ENCODE measurements at regions not wholly inside any gene's neighbourhood (a gene's known extent, or its start where the extent isn't known, plus 50 kb on each side); places are given as distances from the start of the nearest gene placed in this dataset.
"Not testable (repeated sequence)": the region's sequence is repeated elsewhere in the genome, so short reads cannot be mapped to it uniquely, and the experiment has no call there.

DNA sequence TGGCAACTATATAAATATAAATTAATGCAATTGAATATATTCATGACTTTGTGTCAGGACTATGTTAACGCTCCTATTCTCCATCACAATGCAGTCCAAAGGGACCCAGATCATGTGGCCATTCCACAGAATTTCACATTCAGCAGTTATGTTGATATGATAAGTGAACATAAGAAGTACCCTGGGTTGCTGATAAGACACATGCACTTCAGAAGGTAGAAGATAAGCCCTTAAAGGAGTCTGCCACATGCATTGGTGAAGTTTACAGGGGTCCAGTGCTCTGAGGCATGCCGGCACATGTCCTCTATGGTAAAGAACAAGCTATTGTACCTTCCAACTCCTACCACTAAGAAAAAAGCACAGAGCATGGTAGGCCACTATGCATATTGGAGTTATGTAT is 76.4 kb downstream of the PHAX start:
- H3K9me3 ChIP-seq, result no peaks in the 10 kb centered on the region
- peaks cover 0 to 6% (median 0%) of the 10 kb centered on the region in 7 donors for H3K27me3 ChIP-seq
- H3K4me3 ChIP-seq, result no peak overlapping the region
- no peak overlapping the region for H3K27ac ChIP-seq
- WGBS, 2 donors, result 83 to 88% methylated on average over 2 of the region's 2 CpGs
- ATAC-seq (no peak), DNase-seq (no peak)
- H3K36me3 ChIP-seq, result no peaks in the 10 kb centered on the region
- H3K4me1 ChIP-seq, result peaks cover 0 to 10% (median 0%) of the 10 kb centered on the region in 9 donors
- intact Hi-C loops (cut with DNase I), result loop anchor here in 9 of 10 donors (2.0 to 10.0 kb wide), 6 partner anchors 100 to 638 kb away; partner anchors contain the start of gene LMNB1 (in 1 of the 9)
- TF ChIP-seq, protein P1, sequence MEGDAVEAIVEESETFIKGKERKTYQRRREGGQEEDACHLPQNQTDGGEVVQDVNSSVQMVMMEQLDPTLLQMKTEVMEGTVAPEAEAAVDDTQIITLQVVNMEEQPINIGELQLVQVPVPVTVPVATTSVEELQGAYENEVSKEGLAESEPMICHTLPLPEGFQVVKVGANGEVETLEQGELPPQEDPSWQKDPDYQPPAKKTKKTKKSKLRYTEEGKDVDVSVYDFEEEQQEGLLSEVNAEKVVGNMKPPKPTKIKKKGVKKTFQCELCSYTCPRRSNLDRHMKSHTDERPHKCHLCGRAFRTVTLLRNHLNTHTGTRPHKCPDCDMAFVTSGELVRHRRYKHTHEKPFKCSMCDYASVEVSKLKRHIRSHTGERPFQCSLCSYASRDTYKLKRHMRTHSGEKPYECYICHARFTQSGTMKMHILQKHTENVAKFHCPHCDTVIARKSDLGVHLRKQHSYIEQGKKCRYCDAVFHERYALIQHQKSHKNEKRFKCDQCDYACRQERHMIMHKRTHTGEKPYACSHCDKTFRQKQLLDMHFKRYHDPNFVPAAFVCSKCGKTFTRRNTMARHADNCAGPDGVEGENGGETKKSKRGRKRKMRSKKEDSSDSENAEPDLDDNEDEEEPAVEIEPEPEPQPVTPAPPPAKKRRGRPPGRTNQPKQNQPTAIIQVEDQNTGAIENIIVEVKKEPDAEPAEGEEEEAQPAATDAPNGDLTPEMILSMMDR (IDR thresholded peaks at IDR 0.05), result no peak

DNA sequence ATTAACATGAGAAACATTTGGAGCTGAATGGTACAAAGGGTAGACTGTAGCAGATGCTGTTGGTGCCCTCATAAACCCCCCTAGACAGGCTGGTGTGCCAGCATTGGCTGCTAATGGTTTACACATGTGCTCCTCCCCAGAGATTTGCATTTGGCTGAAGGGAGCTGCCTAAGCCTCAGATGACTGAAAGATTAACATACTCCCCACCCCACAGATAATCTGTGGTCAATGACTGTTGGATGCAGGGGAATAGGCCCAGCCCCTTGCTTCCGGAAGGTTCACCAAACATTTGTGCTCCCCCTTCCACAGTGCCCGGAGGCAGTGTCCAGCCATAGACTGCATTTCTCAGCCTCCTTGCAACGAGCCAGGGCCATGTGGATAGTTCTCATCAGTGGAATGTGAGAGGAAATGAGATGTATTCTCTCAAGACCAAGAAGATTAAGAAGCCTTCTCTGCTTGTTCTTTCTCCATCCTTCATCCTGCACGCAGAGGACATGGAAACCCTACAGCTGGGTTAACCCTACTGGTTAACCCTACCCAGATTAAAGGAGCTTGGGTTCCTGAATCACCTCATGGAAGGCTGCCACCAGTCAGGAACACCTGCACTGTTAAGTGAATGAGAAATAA is 79.6 kb downstream of the PHAX start:
- ATAC-seq (no peak), DNase-seq (no peak)
- 30 to 34% methylated on average over 4 of the region's 4 CpGs for WGBS, 2 donors
- TF ChIP-seq, protein P1 (IDR thresholded peaks at IDR 0.05), result no peak
- H3K9me3 ChIP-seq, result no peaks in the 10 kb centered on the region
- peaks cover 0 to 10% (median 0%) of the 10 kb centered on the region in 9 donors for H3K4me1 ChIP-seq
- no peaks in the 10 kb centered on the region for H3K36me3 ChIP-seq
- H3K27me3 ChIP-seq, result peaks cover 0 to 28% (median 5%) of the 10 kb centered on the region in 7 donors
- no peak overlapping the region for H3K4me3 ChIP-seq
- H3K27ac ChIP-seq, result no peak overlapping the region
- intact Hi-C loops (cut with DNase I), result no loop called here

- H3K36me3 ChIP-seq; H3K4me3 ChIP-seq; H3K4me1 ChIP-seq; ATAC-seq; intact Hi-C loops (cut with DNase I); H3K9me3 ChIP-seq; H3K27ac ChIP-seq; DNase-seq: not testable (repeated sequence)
- 87 to 91% methylated on average over 9 of the region's 9 CpGs for WGBS, 2 donors
- H3K27me3 ChIP-seq, result peaks cover 0 to 28% (median 5%) of the 10 kb centered on the region in 7 donors
These were observed 80.6 kb downstream of the PHAX start for GRCh38 chr5:126681314-126681713.

- Histone ChIP-seq H3K27me3 (peaks cover 0 to 30% (median 5%) of the 10 kb centered on the region in 7 donors), H3K4me1 (peaks cover 0 to 5% (median 0%) of the 10 kb centered on the region in 9 donors), H3K9me3 (no peaks in the 10 kb centered on the region), H3K36me3 (no peaks in the 10 kb centered on the region), H3K4me3 (no peak overlapping the region), H3K27ac (no peak overlapping the region)
- DNase-seq (no peak), ATAC-seq (no peak)
- intact Hi-C loops (cut with DNase I), result no loop called here
- TF ChIP-seq, protein P1 (IDR thresholded peaks at IDR 0.05), result no peak
- WGBS, 2 donors, result 74% methylated on average over 6 of the region's 6 CpGs
These were observed 81.2 kb downstream of the PHAX start for GRCh38 chr5:126681970-126682369.

- 100% methylated on average over 1 of the region's 1 CpG for WGBS, 2 donors
- intact Hi-C loops (cut with DNase I), result no loop called here
- TF ChIP-seq, protein P1 (IDR thresholded peaks at IDR 0.05), result no peak
- peaks cover 0 to 30% (median 5%) of the 10 kb centered on the region in 7 donors for H3K27me3 ChIP-seq
- H3K27ac ChIP-seq, result no peak overlapping the region
- H3K4me3 ChIP-seq, result no peak overlapping the region
- H3K36me3 ChIP-seq, result no peaks in the 10 kb centered on the region
- no peaks in the 10 kb centered on the region for H3K9me3 ChIP-seq
- ATAC-seq (no peak), DNase-seq (no peak)
- H3K4me1 ChIP-seq, result peaks cover 0 to 5% (median 0%) of the 10 kb centered on the region in 9 donors
These were observed 82.1 kb downstream of the PHAX start for GRCh38 chr5:126682856-126683255.
